Effector CD4-positive, alpha-beta T cell (primary cell): ENCODE measurements at regions not wholly inside any gene's neighbourhood (a gene's known extent, or its start where the extent isn't known, plus 50 kb on each side); places are given as distances from the start of the nearest gene placed in this dataset.
"Not testable (repeated sequence)": the region's sequence is repeated elsewhere in the genome, so short reads cannot be mapped to it uniquely, and the experiment has no call there.

Experiments used
- DNase-seq: peaks from one replicate; pipeline ENCODE4 v3.0.0-alpha.2; 2020

- DNase-seq: no peak
Observed at GRCh38 chr4:154983714-154984113, 202.6 kb downstream of the RBM46 start.

- DNase-seq: no peak
Observed at GRCh38 chr4:154984148-154984547, 203.1 kb downstream of the RBM46 start.

- no peak for DNase-seq
Observed at GRCh38 chr4:154984616-154985015, 203.5 kb downstream of the RBM46 start.

GRCh38 chr4:154985673-154986072 lies 204.6 kb downstream of the RBM46 start:
- DNase-seq: no peak

GRCh38 chr4:154988511-154988910 lies 207.4 kb downstream of the RBM46 start:
- DNase-seq: no peak

- DNase-seq: no peak
Observed at GRCh38 chr4:154989511-154989910, 208.4 kb downstream of the RBM46 start.

- not testable (repeated sequence) for DNase-seq
Observed at GRCh38 chr4:154997866-154998265, 210.6 kb upstream of the NPY2R start.

GRCh38 chr4:154998284-154998683 lies 210.2 kb upstream of the NPY2R start:
- DNase-seq: no peak

GRCh38 chr4:154998773-154999172 lies 209.7 kb upstream of the NPY2R start:
- no peak for DNase-seq

- no peak for DNase-seq
Observed at GRCh38 chr4:154999950-155000578, 208.4 kb upstream of the NPY2R start.

- DNase-seq: no peak
Observed at GRCh38 chr4:155001251-155001650, 207.2 kb upstream of the NPY2R start.

GRCh38 chr4:155005395-155006090 lies 202.9 kb upstream of the NPY2R start:
- no peak for DNase-seq

GRCh38 chr4:155007660-155008176 lies 200.7 kb upstream of the NPY2R start:
- DNase-seq: no peak

GRCh38 chr4:155008389-155008788 lies 200.0 kb upstream of the NPY2R start:
- DNase-seq: no peak

- DNase-seq: no peak
Observed at GRCh38 chr4:155009288-155009687, 199.1 kb upstream of the NPY2R start.

GRCh38 chr4:155010376-155010775 lies 198.1 kb upstream of the NPY2R start:
- no peak for DNase-seq

- DNase-seq: no peak
Observed at GRCh38 chr4:155011163-155011780, 197.2 kb upstream of the NPY2R start.

GRCh38 chr4:155012469-155012868 lies 196.0 kb upstream of the NPY2R start:
- DNase-seq: no peak

- no peak for DNase-seq
Observed at GRCh38 chr4:155017426-155017825, 191.0 kb upstream of the NPY2R start.

- DNase-seq: no peak
Observed at GRCh38 chr4:155025762-155026457, 182.5 kb upstream of the NPY2R start.

GRCh38 chr4:155026715-155027114 lies 181.7 kb upstream of the NPY2R start:
- no peak for DNase-seq

GRCh38 chr4:155032521-155033229 lies 175.8 kb upstream of the NPY2R start:
- no peak for DNase-seq

GRCh38 chr4:155033604-155034003 lies 174.8 kb upstream of the NPY2R start:
- no peak for DNase-seq
